Calu3 (cell line): ENCODE measurements at regions not wholly inside any gene's neighbourhood (a gene's known extent, or its start where the extent isn't known, plus 50 kb on each side); places are given as distances from the start of the nearest gene placed in this dataset.

Source experiments
- BruUV-seq: library from RNA; stranded (reverse); fragments of 400-500 nt; replicated peaks from 2 replicates; lab custom pipeline; 2021; lab: Mats Ljungman, UMichigan
- CTCF ChIA-PET: fragments of 300-600 bp; sonication (Branson Sonifier 250); formaldehyde crosslinking; loops from one replicate; lab custom pipeline; 2022; ENCODE audit warnings: antibody characterized with exemption; lab: Charles Lee
- DNase-seq: peaks from one replicate; pipeline ENCODE4 v3.0.0; 2022
- H3K27ac Mint-ChIP-seq: one replicate; pipeline ENCODE4 v1.8.0; 2022; ENCODE audit warnings: mixed read lengths; ENCODE audit not compliant: unreplicated experiment
- H3K27me3 Mint-ChIP-seq: one replicate; pipeline ENCODE4 v1.8.0; 2022; ENCODE audit warnings: mixed read lengths; ENCODE audit not compliant: unreplicated experiment
- H3K36me3 Mint-ChIP-seq: one replicate; pipeline ENCODE4 v1.8.0; 2022; ENCODE audit warnings: mild to moderate bottlenecking, moderate library complexity, mixed read lengths; ENCODE audit not compliant: insufficient read depth, unreplicated experiment
- H3K4me1 Mint-ChIP-seq: one replicate; pipeline ENCODE4 v1.8.0; 2022; ENCODE audit warnings: mild to moderate bottlenecking, low read depth, mixed read lengths; ENCODE audit not compliant: unreplicated experiment
- H3K4me3 Mint-ChIP-seq: one replicate; pipeline ENCODE4 v1.8.0; 2022; ENCODE audit warnings: mild to moderate bottlenecking, low read depth, moderate library complexity, mixed read lengths; ENCODE audit not compliant: unreplicated experiment
- H3K9me3 Mint-ChIP-seq: one replicate; pipeline ENCODE4 v1.8.0; 2022; ENCODE audit warnings: low read depth, mixed read lengths; ENCODE audit not compliant: unreplicated experiment
- intact Hi-C: fragments of 100-400 bp; cut with micrococcal nuclease; formaldehyde crosslinking; loops from one replicate; pipeline ENCODE4 v1.10.0; 2022; ENCODE audit not compliant: unreplicated experiment
- TF ChIP-seq, protein P1 (sequence below): fragments of 200-600 bp; IDR thresholded peaks from one replicate; pipeline ENCODE4 v1.8.0; 2022; ENCODE audit warnings: antibody characterized with exemption; ENCODE audit not compliant: unreplicated experiment

DNA sequence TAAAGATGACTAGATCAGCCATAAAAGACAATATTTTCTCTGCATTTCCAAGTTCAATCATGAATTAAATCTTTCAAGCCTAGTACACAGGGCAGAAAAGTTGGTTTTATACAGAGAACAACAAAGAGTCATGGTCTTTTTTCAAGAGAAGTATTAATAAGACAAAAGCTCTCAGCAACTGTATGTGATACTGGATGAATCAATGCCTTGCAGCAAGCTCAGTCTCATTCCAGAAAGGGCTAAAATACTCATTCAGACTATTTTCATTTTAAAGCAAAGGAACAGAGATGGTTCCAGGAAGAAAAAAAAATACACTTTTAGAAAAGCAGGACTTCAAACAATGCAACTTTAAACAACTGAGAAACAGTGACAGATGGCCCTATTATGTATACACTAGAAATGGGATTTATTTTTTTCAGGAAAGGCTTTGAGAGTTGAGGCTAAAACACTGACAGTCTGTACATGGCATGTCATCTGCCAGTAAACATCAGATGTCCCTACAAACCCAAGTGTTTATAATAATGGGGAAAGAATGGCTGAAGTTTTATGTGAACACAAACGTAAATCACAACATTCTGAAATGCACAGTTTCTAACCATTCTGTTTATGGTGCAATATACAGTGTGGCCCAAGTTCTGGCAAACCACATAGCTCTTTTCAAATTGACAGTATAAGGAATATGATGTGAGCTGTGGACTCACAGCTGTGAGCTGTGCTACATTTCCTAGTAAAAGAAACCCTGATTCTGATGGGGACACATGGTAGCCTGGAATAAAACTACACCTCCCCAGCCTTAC is 114.3 kb upstream of the DST start:
- no peaks in the 10 kb centered on the region for H3K36me3 Mint-ChIP-seq

DNA sequence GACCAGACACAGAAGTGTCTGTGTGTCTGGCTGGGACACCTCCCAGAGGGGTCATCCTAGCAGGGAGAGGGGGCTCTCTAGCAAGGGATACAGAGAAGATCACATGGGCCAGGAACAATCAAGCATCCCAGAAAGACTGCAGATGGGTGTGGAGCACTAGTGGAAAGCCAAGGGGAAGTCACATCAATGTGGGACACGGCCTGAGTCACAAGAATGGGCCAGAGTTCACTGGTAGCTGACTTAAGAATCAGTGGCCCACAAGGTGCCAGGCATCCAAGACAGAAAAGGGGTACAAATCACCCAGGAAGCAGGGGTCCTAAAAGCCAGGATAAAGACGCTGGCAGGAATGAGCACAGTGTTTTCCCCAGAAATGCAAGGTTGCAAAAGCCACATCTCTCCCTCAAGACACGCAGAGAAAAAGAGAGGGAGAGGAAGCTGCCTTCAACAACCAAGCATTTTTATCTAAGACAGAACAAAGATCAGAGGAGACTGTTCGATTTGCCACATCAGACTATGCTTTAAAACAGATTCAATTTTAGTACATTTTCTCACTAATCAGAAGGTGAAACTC is 113.6 kb upstream of the DST start:
- Mint-ChIP-seq H3K4me3 (no peak overlapping the region), H3K9me3 (no peaks in the 10 kb centered on the region), H3K27ac (peak overlapping the region; percentile 22), H3K27me3 (no peaks in the 10 kb centered on the region), H3K4me1 (peaks cover 63% of the 10 kb centered on the region), H3K36me3 (no peaks in the 10 kb centered on the region)
- CTCF ChIA-PET, result interaction anchor here (0.6 to 3.1 kb wide), 9 partner anchors 11 to 132 kb away, joined by 3 to 15 read pairs (median 3); no protein-coding TSS in a partner anchor
- no peak for DNase-seq
- intact Hi-C loops, result loop anchor here (5.0 kb wide), 1 partner anchor 104 kb away; no protein-coding TSS in a partner anchor
- TF ChIP-seq, protein P1, sequence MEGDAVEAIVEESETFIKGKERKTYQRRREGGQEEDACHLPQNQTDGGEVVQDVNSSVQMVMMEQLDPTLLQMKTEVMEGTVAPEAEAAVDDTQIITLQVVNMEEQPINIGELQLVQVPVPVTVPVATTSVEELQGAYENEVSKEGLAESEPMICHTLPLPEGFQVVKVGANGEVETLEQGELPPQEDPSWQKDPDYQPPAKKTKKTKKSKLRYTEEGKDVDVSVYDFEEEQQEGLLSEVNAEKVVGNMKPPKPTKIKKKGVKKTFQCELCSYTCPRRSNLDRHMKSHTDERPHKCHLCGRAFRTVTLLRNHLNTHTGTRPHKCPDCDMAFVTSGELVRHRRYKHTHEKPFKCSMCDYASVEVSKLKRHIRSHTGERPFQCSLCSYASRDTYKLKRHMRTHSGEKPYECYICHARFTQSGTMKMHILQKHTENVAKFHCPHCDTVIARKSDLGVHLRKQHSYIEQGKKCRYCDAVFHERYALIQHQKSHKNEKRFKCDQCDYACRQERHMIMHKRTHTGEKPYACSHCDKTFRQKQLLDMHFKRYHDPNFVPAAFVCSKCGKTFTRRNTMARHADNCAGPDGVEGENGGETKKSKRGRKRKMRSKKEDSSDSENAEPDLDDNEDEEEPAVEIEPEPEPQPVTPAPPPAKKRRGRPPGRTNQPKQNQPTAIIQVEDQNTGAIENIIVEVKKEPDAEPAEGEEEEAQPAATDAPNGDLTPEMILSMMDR, result no peak
- no TSS peak for BruUV-seq

More for the DNA sequence above, 114.3 kb upstream of the DST start:
- BruUV-seq, result no TSS peak
- CTCF ChIA-PET, result interaction anchor here (0.5 to 3.1 kb wide), 13 partner anchors 12 to 133 kb away, joined by 3 to 15 read pairs (median 3); no protein-coding TSS in a partner anchor
- intact Hi-C loops, result loop anchor here (1.0 to 5.0 kb wide), 2 partner anchors 48 to 105 kb away; no protein-coding TSS in a partner anchor
- H3K27me3 Mint-ChIP-seq, result no peaks in the 10 kb centered on the region
- DNase-seq, result no peak
- H3K9me3 Mint-ChIP-seq, result no peaks in the 10 kb centered on the region
- peaks cover 56% of the 10 kb centered on the region for H3K4me1 Mint-ChIP-seq
- no peak overlapping the region for H3K27ac Mint-ChIP-seq
- no peak overlapping the region for H3K4me3 Mint-ChIP-seq
- TF ChIP-seq, protein P1, result no peak

DNA sequence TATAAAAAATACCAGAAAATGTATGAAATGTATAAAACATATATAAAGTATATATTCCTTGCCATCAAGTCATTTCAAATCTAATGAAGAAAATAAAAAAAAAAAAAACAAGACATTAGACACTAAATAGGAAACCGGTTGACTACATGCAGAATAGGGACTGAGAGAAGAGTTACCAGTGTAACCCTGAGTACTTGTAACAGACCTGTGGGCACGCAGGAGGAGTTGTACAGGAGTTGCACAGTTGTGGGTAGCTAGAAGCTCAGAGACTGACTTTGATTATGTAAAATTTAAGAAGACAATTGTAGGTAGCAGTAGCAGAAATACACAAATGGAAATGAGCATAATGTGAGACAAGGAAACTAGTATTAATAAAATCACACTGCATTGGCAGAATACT is 112.4 kb upstream of the DST start:
- H3K4me3 Mint-ChIP-seq, result no peak overlapping the region
- TF ChIP-seq, protein P1, result no peak
- intact Hi-C loops, result loop anchor here (5.0 kb wide), 1 partner anchor 103 kb away; no protein-coding TSS in a partner anchor
- CTCF ChIA-PET, result interaction anchor here (0.7 to 2.0 kb wide), 3 partner anchors 42 to 340 kb away, joined by 3 to 7 read pairs (median 6); no protein-coding TSS in a partner anchor
- no peaks in the 10 kb centered on the region for H3K9me3 Mint-ChIP-seq
- H3K4me1 Mint-ChIP-seq, result peaks cover 71% of the 10 kb centered on the region
- no peak overlapping the region for H3K27ac Mint-ChIP-seq
- H3K27me3 Mint-ChIP-seq, result no peaks in the 10 kb centered on the region
- H3K36me3 Mint-ChIP-seq, result peaks cover 2% of the 10 kb centered on the region
- DNase-seq, result no peak
- BruUV-seq, result no TSS peak

DNA sequence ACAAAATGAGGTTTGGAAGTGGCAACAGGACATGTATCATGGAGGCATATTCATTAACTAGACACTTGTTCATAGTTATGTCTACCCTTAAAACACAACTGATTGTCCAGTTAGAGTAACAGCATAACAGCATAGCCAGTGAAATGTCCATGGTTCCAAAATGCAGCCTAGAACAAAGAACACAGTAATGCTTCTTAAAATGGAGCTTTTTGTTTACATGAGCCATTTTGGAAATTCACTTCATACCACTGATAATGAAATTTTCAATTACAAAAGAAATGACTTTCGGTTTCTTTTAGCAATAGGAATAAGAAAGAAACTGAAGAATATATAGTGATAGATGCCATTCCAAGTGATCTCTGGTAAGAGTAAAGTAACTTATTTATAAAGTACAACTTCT is 111.1 kb upstream of the DST start:
- H3K4me3 Mint-ChIP-seq, result no peak overlapping the region
- DNase-seq, result no peak
- intact Hi-C loops, result no loop called here
- TF ChIP-seq, protein P1, result no peak
- H3K9me3 Mint-ChIP-seq, result no peaks in the 10 kb centered on the region
- H3K27me3 Mint-ChIP-seq, result no peaks in the 10 kb centered on the region
- peaks cover 84% of the 10 kb centered on the region for H3K4me1 Mint-ChIP-seq
- H3K36me3 Mint-ChIP-seq, result peaks cover 10% of the 10 kb centered on the region
- CTCF ChIA-PET, result interaction anchor here (0.6 kb wide), 1 partner anchor 9 kb away, joined by 3 read pairs; no protein-coding TSS in a partner anchor
- BruUV-seq, result no TSS peak
- H3K27ac Mint-ChIP-seq, result no peak overlapping the region
